Calu3 (cell line): ENCODE measurements at regions not wholly inside any gene's neighbourhood (a gene's known extent, or its start where the extent isn't known, plus 50 kb on each side); places are given as distances from the start of the nearest gene placed in this dataset.

ENCODE experiments used
- BruUV-seq: library from RNA; stranded (reverse); fragments of 400-500 nt; replicated peaks from 2 replicates; lab custom pipeline; 2021; lab: Mats Ljungman, UMichigan
- CTCF ChIA-PET: fragments of 300-600 bp; sonication (Branson Sonifier 250); formaldehyde crosslinking; loops from one replicate; lab custom pipeline; 2022; ENCODE audit warnings: antibody characterized with exemption; lab: Charles Lee
- DNase-seq: peaks from one replicate; pipeline ENCODE4 v3.0.0; 2022
- H3K27ac Mint-ChIP-seq: one replicate; pipeline ENCODE4 v1.8.0; 2022; ENCODE audit warnings: mixed read lengths; ENCODE audit not compliant: unreplicated experiment
- H3K27me3 Mint-ChIP-seq: one replicate; pipeline ENCODE4 v1.8.0; 2022; ENCODE audit warnings: mixed read lengths; ENCODE audit not compliant: unreplicated experiment
- H3K36me3 Mint-ChIP-seq: one replicate; pipeline ENCODE4 v1.8.0; 2022; ENCODE audit warnings: mild to moderate bottlenecking, moderate library complexity, mixed read lengths; ENCODE audit not compliant: insufficient read depth, unreplicated experiment
- H3K4me1 Mint-ChIP-seq: one replicate; pipeline ENCODE4 v1.8.0; 2022; ENCODE audit warnings: mild to moderate bottlenecking, low read depth, mixed read lengths; ENCODE audit not compliant: unreplicated experiment
- H3K4me3 Mint-ChIP-seq: one replicate; pipeline ENCODE4 v1.8.0; 2022; ENCODE audit warnings: mild to moderate bottlenecking, low read depth, moderate library complexity, mixed read lengths; ENCODE audit not compliant: unreplicated experiment
- H3K9me3 Mint-ChIP-seq: one replicate; pipeline ENCODE4 v1.8.0; 2022; ENCODE audit warnings: low read depth, mixed read lengths; ENCODE audit not compliant: unreplicated experiment
- intact Hi-C: fragments of 100-400 bp; cut with micrococcal nuclease; formaldehyde crosslinking; loops from one replicate; pipeline ENCODE4 v1.10.0; 2022; ENCODE audit not compliant: unreplicated experiment
- TF ChIP-seq, protein P1 (sequence below): fragments of 200-600 bp; IDR thresholded peaks from one replicate; pipeline ENCODE4 v1.8.0; 2022; ENCODE audit warnings: antibody characterized with exemption; ENCODE audit not compliant: unreplicated experiment

DNA sequence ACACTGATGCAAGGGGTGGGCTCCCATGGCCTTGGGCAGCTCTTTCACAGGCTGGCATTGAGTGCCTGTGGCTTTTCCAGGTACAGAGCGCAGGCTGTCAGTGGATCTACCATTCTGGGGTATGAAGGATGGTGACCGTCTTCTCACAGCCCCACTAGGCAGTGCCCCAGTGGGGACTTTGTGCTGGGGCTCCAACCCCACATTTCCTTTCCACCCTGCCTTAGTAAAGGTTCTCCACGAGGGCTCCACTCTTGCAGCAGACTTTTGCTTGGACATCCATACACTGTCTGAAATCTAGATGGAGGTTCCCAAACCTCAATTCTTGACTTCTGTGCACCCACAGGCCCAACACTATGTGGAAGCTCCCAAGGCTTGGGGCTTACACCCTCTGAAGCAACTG lies 107.9 kb upstream of the ECI2 start:
- intact Hi-C loops: no loop called here
- Mint-ChIP-seq H3K4me1 (no peaks in the 10 kb centered on the region), H3K9me3 (peaks cover 5% of the 10 kb centered on the region), H3K4me3 (no peak overlapping the region), H3K27ac (no peak overlapping the region), H3K36me3 (no peaks in the 10 kb centered on the region), H3K27me3 (no peaks in the 10 kb centered on the region)
- CTCF ChIA-PET: no interaction called here
- TF ChIP-seq, protein P1, sequence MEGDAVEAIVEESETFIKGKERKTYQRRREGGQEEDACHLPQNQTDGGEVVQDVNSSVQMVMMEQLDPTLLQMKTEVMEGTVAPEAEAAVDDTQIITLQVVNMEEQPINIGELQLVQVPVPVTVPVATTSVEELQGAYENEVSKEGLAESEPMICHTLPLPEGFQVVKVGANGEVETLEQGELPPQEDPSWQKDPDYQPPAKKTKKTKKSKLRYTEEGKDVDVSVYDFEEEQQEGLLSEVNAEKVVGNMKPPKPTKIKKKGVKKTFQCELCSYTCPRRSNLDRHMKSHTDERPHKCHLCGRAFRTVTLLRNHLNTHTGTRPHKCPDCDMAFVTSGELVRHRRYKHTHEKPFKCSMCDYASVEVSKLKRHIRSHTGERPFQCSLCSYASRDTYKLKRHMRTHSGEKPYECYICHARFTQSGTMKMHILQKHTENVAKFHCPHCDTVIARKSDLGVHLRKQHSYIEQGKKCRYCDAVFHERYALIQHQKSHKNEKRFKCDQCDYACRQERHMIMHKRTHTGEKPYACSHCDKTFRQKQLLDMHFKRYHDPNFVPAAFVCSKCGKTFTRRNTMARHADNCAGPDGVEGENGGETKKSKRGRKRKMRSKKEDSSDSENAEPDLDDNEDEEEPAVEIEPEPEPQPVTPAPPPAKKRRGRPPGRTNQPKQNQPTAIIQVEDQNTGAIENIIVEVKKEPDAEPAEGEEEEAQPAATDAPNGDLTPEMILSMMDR: no peak
- BruUV-seq: no TSS peak
- no peak for DNase-seq

DNA sequence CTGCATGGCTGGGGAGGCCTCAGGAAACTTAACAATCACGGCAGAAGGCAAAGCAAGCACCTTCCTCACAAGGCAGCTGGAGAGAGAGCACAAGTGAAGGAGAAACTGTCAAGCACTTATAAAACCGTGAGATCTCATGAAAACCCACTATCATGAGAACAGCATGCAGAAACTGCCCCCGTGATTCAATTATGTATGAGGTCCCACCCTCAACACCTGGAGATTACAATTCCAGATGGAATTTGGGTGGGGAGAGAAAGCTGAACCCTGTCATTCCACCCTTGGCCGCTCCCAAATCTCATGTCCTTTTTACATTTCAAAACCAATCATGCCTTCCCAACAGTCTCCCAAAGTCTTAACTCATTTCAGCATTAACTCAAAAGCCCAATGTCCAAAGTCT lies 107.2 kb upstream of the ECI2 start:
- intact Hi-C loops: no loop called here
- no peaks in the 10 kb centered on the region for H3K36me3 Mint-ChIP-seq
- H3K27me3 Mint-ChIP-seq: peaks cover 6% of the 10 kb centered on the region

DNA sequence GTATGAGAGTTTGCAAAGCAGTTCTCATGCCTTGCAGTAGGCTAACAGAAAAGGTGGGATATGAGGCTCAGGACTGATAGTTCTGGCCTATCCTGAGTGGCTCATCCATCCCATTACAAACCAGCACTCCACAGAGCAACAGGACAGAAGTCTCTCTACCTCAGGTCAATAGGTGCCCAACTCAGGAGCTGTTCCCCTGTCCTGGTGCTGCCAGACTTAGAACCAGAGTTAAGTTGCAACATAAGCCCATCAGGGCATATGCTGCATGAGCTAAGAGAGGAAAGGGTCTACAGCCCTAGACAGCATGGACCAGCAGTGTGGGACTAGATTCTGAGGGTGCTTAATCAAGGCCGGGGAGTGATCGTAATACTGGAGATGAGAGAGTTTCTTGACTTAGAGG lies 104.8 kb upstream of the ECI2 start:
- H3K27ac Mint-ChIP-seq: no peak overlapping the region
- DNase-seq: no peak
- H3K4me1 Mint-ChIP-seq: no peaks in the 10 kb centered on the region
- no TSS peak for BruUV-seq
- CTCF ChIA-PET: no interaction called here
- no peaks in the 10 kb centered on the region for H3K36me3 Mint-ChIP-seq
- H3K9me3 Mint-ChIP-seq: peaks cover 5% of the 10 kb centered on the region
- intact Hi-C loops: no loop called here
- TF ChIP-seq, protein P1: no peak
- peaks cover 12% of the 10 kb centered on the region for H3K27me3 Mint-ChIP-seq
- H3K4me3 Mint-ChIP-seq: no peak overlapping the region

More for the DNA sequence above, 107.2 kb upstream of the ECI2 start:
- Mint-ChIP-seq H3K9me3 (peaks cover 5% of the 10 kb centered on the region), H3K4me1 (no peaks in the 10 kb centered on the region), H3K27ac (no peak overlapping the region), H3K4me3 (no peak overlapping the region)
- CTCF ChIA-PET: no interaction called here
- TF ChIP-seq, protein P1: no peak
- DNase-seq: no peak
- BruUV-seq: no TSS peak

DNA sequence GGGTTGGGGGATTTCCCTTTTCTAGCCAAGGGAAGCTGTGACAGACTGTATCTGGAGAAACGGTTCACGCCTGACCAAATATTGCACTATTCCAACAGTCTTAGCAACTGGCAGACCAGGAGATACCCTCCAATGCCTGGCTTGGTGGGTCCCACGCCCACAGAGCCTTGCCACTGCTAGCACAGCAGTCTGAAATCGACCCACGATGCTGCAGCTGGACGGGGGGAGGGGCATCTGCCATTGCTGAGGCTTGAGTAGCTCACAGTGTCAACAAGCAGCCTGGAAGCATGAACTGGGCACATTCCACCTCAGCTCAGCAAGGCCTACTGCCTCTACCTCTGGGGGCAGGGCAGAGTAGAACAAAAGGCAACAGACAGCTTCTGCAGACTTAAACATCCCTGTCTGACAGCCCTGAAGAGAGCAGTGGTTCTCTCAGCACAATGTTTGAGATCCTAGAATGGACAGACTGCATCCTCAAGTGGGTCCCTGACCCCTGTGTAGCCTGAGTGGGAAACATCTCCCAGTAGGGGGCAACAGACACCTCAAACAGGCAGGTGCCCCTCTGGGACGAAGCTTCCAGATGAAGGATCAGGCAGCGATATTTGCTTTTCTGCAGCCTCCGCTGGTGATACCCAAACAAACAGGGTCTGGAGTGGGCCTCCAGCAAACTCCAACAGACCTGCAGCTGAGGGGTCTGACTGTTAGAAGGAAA lies 89.9 kb upstream of the ECI2 start:
- H3K36me3 Mint-ChIP-seq: no peaks in the 10 kb centered on the region
- intact Hi-C loops: no loop called here
- CTCF ChIA-PET: no interaction called here
- peak; percentile 36 for DNase-seq
- H3K27ac Mint-ChIP-seq: no peak overlapping the region
- no peaks in the 10 kb centered on the region for H3K4me1 Mint-ChIP-seq
- BruUV-seq: no TSS peak
- TF ChIP-seq, protein P1: no peak
- H3K9me3 Mint-ChIP-seq: no peaks in the 10 kb centered on the region
- H3K4me3 Mint-ChIP-seq: no peak overlapping the region
- peaks cover 8% of the 10 kb centered on the region for H3K27me3 Mint-ChIP-seq
